GM12873 (cell line): ENCODE measurements at regions not wholly inside any gene's neighbourhood (a gene's known extent, or its start where the extent isn't known, plus 50 kb on each side); places are given as distances from the start of the nearest gene placed in this dataset.

Experiments used
- CTCF ChIP-seq: IDR thresholded peaks from 2 replicates; pipeline ENCODE4 v1.5.1; 2012; ENCODE audit warnings: low read depth, mild to moderate bottlenecking, moderate library complexity, low read length, control low read depth; ENCODE audit not compliant: insufficient read depth; ENCODE audit errors: missing control alignments

- TF ChIP-seq CTCF: no peak
Measured at GRCh38 chr5:10059980-10060379, 189.7 kb downstream of the ATPSCKMT start.

GRCh38 chr5:10059556-10059955 lies 190.1 kb downstream of the ATPSCKMT start:
- no peak for TF ChIP-seq CTCF

GRCh38 chr5:10057356-10057755 lies 192.3 kb downstream of the ATPSCKMT start:
- no peak for TF ChIP-seq CTCF

- no peak for TF ChIP-seq CTCF
Measured at GRCh38 chr5:10056228-10056760, 193.4 kb downstream of the ATPSCKMT start.

- no peak for TF ChIP-seq CTCF
Measured at GRCh38 chr5:10049858-10050455, 199.7 kb downstream of the ATPSCKMT start.

- TF ChIP-seq CTCF: no peak
Measured at GRCh38 chr5:10046676-10047075, 203.0 kb downstream of the ATPSCKMT start.

GRCh38 chr5:10045376-10045775 lies 204.3 kb downstream of the ATPSCKMT start:
- no peak for TF ChIP-seq CTCF
